Psoas muscle (tissue), 7 donors: ENCODE measurements at regions not wholly inside any gene's neighbourhood (a gene's known extent, or its start where the extent isn't known, plus 50 kb on each side); places are given as distances from the start of the nearest gene placed in this dataset.

Source experiments
- ATAC-seq, 4 donors: fragments of 200-7000 bp; cut with Tn5 transposase; one replicate each; pipeline ENCODE4 v1.9.1; 2020; ENCODE audit warnings: moderate library complexity in 3 of 4, mild to moderate bottlenecking in 2 of 4
- DNase-seq, 2 donors: peaks; one replicate each; pipeline ENCODE4 v3.0.0-alpha.2; 2020
- H3K27ac ChIP-seq: fragments of 200-600 bp; one replicate; pipeline ENCODE4 v1.8.0; 2022
- H3K27me3 ChIP-seq, 3 donors: fragments of 200-600 bp in 1 of 3; one replicate each; pipeline versions ENCODE4 v1.6.1 to v1.8.0; 2013 to 2022; ENCODE audit warnings: low read length in 2 of 3, mild to moderate bottlenecking in 2 of 3, moderate library complexity in 1 of 3; ENCODE audit not compliant: insufficient read depth in 3 of 3
- H3K36me3 ChIP-seq, 2 donors: fragments of 200-600 bp in 1 of 2; one replicate each; pipeline versions ENCODE4 v1.6.1 to v1.8.0; 2013 to 2022; ENCODE audit warnings: low read depth in 1 of 2, mild to moderate bottlenecking in 1 of 2, moderate library complexity in 1 of 2; ENCODE audit not compliant: insufficient read depth in 1 of 2
- H3K4me1 ChIP-seq: fragments of 200-600 bp; one replicate; pipeline ENCODE4 v1.8.0; 2022
- H3K4me3 ChIP-seq: fragments of 200-600 bp; one replicate; pipeline ENCODE4 v1.8.0; 2022; ENCODE audit warnings: mild to moderate bottlenecking
- H3K9me3 ChIP-seq: fragments of 200-600 bp; one replicate; pipeline ENCODE4 v1.8.0; 2022
- CTCF ChIP-seq: fragments of 200-600 bp; IDR thresholded peaks from one replicate; pipeline ENCODE4 v1.8.0; 2022; ENCODE audit warnings: antibody characterized with exemption
- WGBS, 3 donors: extraction: QIAGEN DNeasy Blood & Tissue Kit; methylation state at CpG; one replicate each; pipeline versions ENCODE4 v1.1.6 to v1.1.7; 2013; 5-methylcytosine and 5-hydroxymethylcytosine counted together
- intact Hi-C, 2 donors: fragments of 100-400 bp; cut with DNase I; formaldehyde crosslinking; loops; one replicate each; pipeline versions ENCODE4 v1.11.0 to v1.14.2; 2022
- donor health status: healthy with polysubstance abuse.
- donor health status: DM: no; HTN: no; CAD: no; lungs with moderate emphysema.
- donor health status: Bipolar disorder and iron deficiency.
- donor health status: healthy.
- donor health status: DM: yes; HTN: yes; CAD: no.
- donor health status: DM: no; HTN: no; CAD: no.
- donor health status: DM: yes; HTN: yes; CAD: no.

GRCh38 chr7:41416208-41416595 is 286.7 kb downstream of the INHBA start:
- H3K36me3 ChIP-seq = no peaks in the 10 kb centered on the region
- no peak overlapping the region for H3K27ac ChIP-seq
- DNase-seq = no peak
- intact Hi-C loops = no loop called here
- 68 to 74% (median 70%) methylated on average over 3 of the region's 3 CpGs for WGBS, 3 donors
- no peak for ATAC-seq
- no peaks in the 10 kb centered on the region for H3K4me1 ChIP-seq
- H3K9me3 ChIP-seq = no peaks in the 10 kb centered on the region
- no peaks in the 10 kb centered on the region for H3K27me3 ChIP-seq
- H3K4me3 ChIP-seq = no peak overlapping the region
- no peak for TF ChIP-seq CTCF

GRCh38 chr7:41415471-41416207 is 287.3 kb downstream of the INHBA start:
- no peaks in the 10 kb centered on the region for H3K4me1 ChIP-seq
- 80 to 83% (median 82%) methylated on average over 5 of the region's 5 CpGs for WGBS, 3 donors
- H3K4me3 ChIP-seq = no peak overlapping the region
- intact Hi-C loops = no loop called here
- no peak for TF ChIP-seq CTCF
- no peaks in the 10 kb centered on the region for H3K36me3 ChIP-seq
- no peaks in the 10 kb centered on the region for H3K27me3 ChIP-seq
- no peak for DNase-seq
- H3K9me3 ChIP-seq = no peaks in the 10 kb centered on the region
- no peak overlapping the region for H3K27ac ChIP-seq
- ATAC-seq = no peak

- no peak overlapping the region for H3K4me3 ChIP-seq
- ATAC-seq (no peak), DNase-seq (no peak)
- no peaks in the 10 kb centered on the region for H3K4me1 ChIP-seq
- no peaks in the 10 kb centered on the region for H3K27me3 ChIP-seq
- 82 to 90% (median 82%) methylated on average over 4 of the region's 4 CpGs for WGBS, 3 donors
- no peak for TF ChIP-seq CTCF
- H3K9me3 ChIP-seq = no peaks in the 10 kb centered on the region
- intact Hi-C loops = no loop called here
- H3K36me3 ChIP-seq = no peaks in the 10 kb centered on the region
- H3K27ac ChIP-seq = no peak overlapping the region
These were observed 287.8 kb downstream of the INHBA start for GRCh38 chr7:41415051-41415450.

- Histone ChIP-seq H3K27ac (no peak overlapping the region), H3K9me3 (no peaks in the 10 kb centered on the region), H3K4me1 (no peaks in the 10 kb centered on the region), H3K4me3 (no peak overlapping the region), H3K27me3 (no peaks in the 10 kb centered on the region), H3K36me3 (no peaks in the 10 kb centered on the region)
- no peak for TF ChIP-seq CTCF
- WGBS, 3 donors = 49 to 72% (median 49%) methylated on average over 3 of the region's 3 CpGs
- DNase-seq (no peak), ATAC-seq (no peak)
- intact Hi-C loops = no loop called here
These were observed 298.4 kb downstream of the INHBA start for GRCh38 chr7:41404375-41405074.
